K562 (cell line): ENCODE measurements at regions not wholly inside any gene's neighbourhood (a gene's known extent, or its start where the extent isn't known, plus 50 kb on each side); places are given as distances from the start of the nearest gene placed in this dataset.

Source experiments
- TBL1XR1 ChIP-seq, 2 experiments: IDR thresholded peaks; 2 replicates each; pipeline ENCODE4 v1.6.1; 2012; ENCODE audit warnings: improper control_type of control experiment in 2 of 2, low read length in 2 of 2, mild to moderate bottlenecking in 1 of 2
- THAP12 ChIP-seq: fragments of 250-450 bp; sonication (Bioruptor Pico); IDR thresholded peaks from 2 replicates; pipeline ENCODE4 v1.9.0; 2021; ENCODE audit warnings: mild to moderate bottlenecking, inconsistent platforms
- ZNF263 ChIP-seq: sonication (generic); formaldehyde crosslinking; IDR thresholded peaks from 2 replicates; pipeline ENCODE4 v1.8.0; 2022; ENCODE audit warnings: mild to moderate bottlenecking, missing genetic modification reagents, borderline replicate concordance
- ZNF551 ChIP-seq: fragments of 250-450 bp; sonication (Bioruptor Pico); IDR thresholded peaks from 2 replicates; pipeline ENCODE4 v1.5.0; 2021; ENCODE audit warnings: mild to moderate bottlenecking, moderate library complexity

DNA sequence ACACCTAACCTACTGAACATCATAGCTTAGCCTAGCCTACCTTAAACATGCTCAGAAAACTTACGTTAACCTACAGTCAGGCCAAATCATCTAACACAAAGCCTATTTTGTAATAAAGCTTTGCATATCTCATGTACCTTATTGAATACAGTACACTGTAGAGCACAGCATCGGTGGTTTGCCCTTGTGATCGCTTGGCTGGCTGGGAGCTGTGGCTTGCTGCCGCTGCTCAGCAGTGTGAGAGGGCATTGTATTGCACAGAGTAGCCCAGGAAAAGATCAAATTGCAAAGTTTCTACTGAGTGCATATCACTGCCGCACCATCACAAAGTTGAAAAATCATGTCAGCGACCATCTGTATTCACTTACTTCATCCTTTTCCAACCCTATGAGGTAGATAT, 62.3 kb upstream of the NCK2 start:
- TF ChIP-seq ZNF263 (CRISPR knock-in tag): no peak
- TF ChIP-seq ZNF551 (CRISPR knock-in tag): no peak
- no peak for TF ChIP-seq THAP12 (CRISPR knock-in tag)
- no peak for TF ChIP-seq TBL1XR1 (IDR thresholded peaks at IDR 0.05; ENCODE audit: low read length in 2 of 2)
